T-helper 17 cell (primary cell): ENCODE measurements at regions not wholly inside any gene's neighbourhood (a gene's known extent, or its start where the extent isn't known, plus 50 kb on each side); places are given as distances from the start of the nearest gene placed in this dataset.

Source experiments
- ATAC-seq: fragments of 150-1000 bp; cut with Tn5 transposase; 2 replicates; pipeline ENCODE4 v1.10.0; 2021; ENCODE audit warnings: mild to moderate bottlenecking, moderate library complexity
- DNase-seq, 3 donors: peaks; one replicate each; pipeline versions ENCODE4 v3.0.0 to v3.0.0-alpha.2; 2020 to 2021
- H3K9me3 ChIP-seq: one replicate; pipeline ENCODE4 v1.7.0; 2013; ENCODE audit warnings: low read length, mild to moderate bottlenecking; ENCODE audit not compliant: control insufficient read depth, poor library complexity, severe bottlenecking
- H3K27ac Mint-ChIP-seq: one replicate; pipeline ENCODE4 v1.8.0; 2022; ENCODE audit warnings: mild to moderate bottlenecking, moderate library complexity, mixed read lengths
- H3K27me3 Mint-ChIP-seq: one replicate; pipeline ENCODE4 v1.8.0; 2022; ENCODE audit warnings: mixed read lengths
- H3K36me3 Mint-ChIP-seq: one replicate; pipeline ENCODE4 v1.8.0; 2022; ENCODE audit warnings: low read depth, mixed read lengths
- H3K4me1 Mint-ChIP-seq: one replicate; pipeline ENCODE4 v1.8.0; 2022; ENCODE audit warnings: mild to moderate bottlenecking, mixed read lengths
- H3K4me3 Mint-ChIP-seq: one replicate; pipeline ENCODE4 v1.8.0; 2022; ENCODE audit warnings: mild to moderate bottlenecking, moderate library complexity, mixed read lengths

- ATAC-seq: no peak
- Mint-ChIP-seq H3K27ac (no peak overlapping the region), H3K36me3 (no peaks in the 10 kb centered on the region), H3K4me1 (no peaks in the 10 kb centered on the region), H3K4me3 (no peak overlapping the region), H3K27me3 (peaks cover 24% of the 10 kb centered on the region)
- DNase-seq: no peak
- no peaks in the 10 kb centered on the region for H3K9me3 ChIP-seq
Observed at GRCh38 chr1:29824511-29825273, 588.4 kb downstream of the PTPRU start.

- H3K27me3 Mint-ChIP-seq: peaks cover 25% of the 10 kb centered on the region
- DNase-seq (no peak), ATAC-seq (no peak)
- no peaks in the 10 kb centered on the region for H3K9me3 ChIP-seq
- no peak overlapping the region for H3K4me3 Mint-ChIP-seq
- H3K27ac Mint-ChIP-seq: no peak overlapping the region
- H3K4me1 Mint-ChIP-seq: no peaks in the 10 kb centered on the region
- no peaks in the 10 kb centered on the region for H3K36me3 Mint-ChIP-seq
Observed at GRCh38 chr1:29824025-29824424, 587.7 kb downstream of the PTPRU start.

- H3K9me3 ChIP-seq: no peaks in the 10 kb centered on the region
- Mint-ChIP-seq H3K4me3 (no peak overlapping the region), H3K27me3 (peaks cover 25% of the 10 kb centered on the region), H3K4me1 (no peaks in the 10 kb centered on the region), H3K36me3 (no peaks in the 10 kb centered on the region), H3K27ac (no peak overlapping the region)
- DNase-seq: no peak
- ATAC-seq: no peak
Observed at GRCh38 chr1:29823561-29823960, 587.2 kb downstream of the PTPRU start.

- no peak for DNase-seq
- peaks cover 39% of the 10 kb centered on the region for H3K27me3 Mint-ChIP-seq
- no peaks in the 10 kb centered on the region for H3K4me1 Mint-ChIP-seq
- H3K36me3 Mint-ChIP-seq: no peaks in the 10 kb centered on the region
- no peak overlapping the region for H3K4me3 Mint-ChIP-seq
- no peak for ATAC-seq
- H3K27ac Mint-ChIP-seq: no peak overlapping the region
- H3K9me3 ChIP-seq: no peaks in the 10 kb centered on the region
Observed at GRCh38 chr1:29821605-29822004, 585.3 kb downstream of the PTPRU start.

GRCh38 chr1:29820401-29820800 lies 584.1 kb downstream of the PTPRU start:
- DNase-seq (no peak), ATAC-seq (no peak)
- H3K4me3 Mint-ChIP-seq: no peak overlapping the region
- H3K4me1 Mint-ChIP-seq: no peaks in the 10 kb centered on the region
- no peaks in the 10 kb centered on the region for H3K36me3 Mint-ChIP-seq
- H3K9me3 ChIP-seq: no peaks in the 10 kb centered on the region
- peaks cover 39% of the 10 kb centered on the region for H3K27me3 Mint-ChIP-seq
- no peak overlapping the region for H3K27ac Mint-ChIP-seq

GRCh38 chr1:29812408-29813135 lies 576.2 kb downstream of the PTPRU start:
- no peak for ATAC-seq
- no peak for DNase-seq
- H3K4me1 Mint-ChIP-seq: peaks cover 4% of the 10 kb centered on the region
- H3K36me3 Mint-ChIP-seq: no peaks in the 10 kb centered on the region
- no peak overlapping the region for H3K27ac Mint-ChIP-seq
- peaks cover 21% of the 10 kb centered on the region for H3K27me3 Mint-ChIP-seq
- H3K4me3 Mint-ChIP-seq: no peak overlapping the region
- H3K9me3 ChIP-seq: no peaks in the 10 kb centered on the region

GRCh38 chr1:29811727-29812407 lies 575.5 kb downstream of the PTPRU start:
- no peaks in the 10 kb centered on the region for H3K9me3 ChIP-seq
- DNase-seq (no peak), ATAC-seq (no peak)
- no peak overlapping the region for H3K4me3 Mint-ChIP-seq
- H3K27me3 Mint-ChIP-seq: peaks cover 14% of the 10 kb centered on the region
- H3K36me3 Mint-ChIP-seq: no peaks in the 10 kb centered on the region
- peaks cover 4% of the 10 kb centered on the region for H3K4me1 Mint-ChIP-seq
- H3K27ac Mint-ChIP-seq: no peak overlapping the region

- no peak for ATAC-seq
- peaks cover 11% of the 10 kb centered on the region for H3K27me3 Mint-ChIP-seq
- H3K27ac Mint-ChIP-seq: no peak overlapping the region
- H3K4me1 Mint-ChIP-seq: peaks cover 4% of the 10 kb centered on the region
- DNase-seq: no peak
- H3K4me3 Mint-ChIP-seq: no peak overlapping the region
- no peaks in the 10 kb centered on the region for H3K36me3 Mint-ChIP-seq
- H3K9me3 ChIP-seq: no peaks in the 10 kb centered on the region
Observed at GRCh38 chr1:29811247-29811646, 574.9 kb downstream of the PTPRU start.

- Mint-ChIP-seq H3K4me3 (no peak overlapping the region), H3K4me1 (peaks cover 4% of the 10 kb centered on the region), H3K27me3 (peaks cover 11% of the 10 kb centered on the region), H3K27ac (no peak overlapping the region), H3K36me3 (no peaks in the 10 kb centered on the region)
- no peak for DNase-seq
- no peaks in the 10 kb centered on the region for H3K9me3 ChIP-seq
- ATAC-seq: no peak
Observed at GRCh38 chr1:29810121-29811120, 574.1 kb downstream of the PTPRU start.

- ATAC-seq: no peak
- no peak overlapping the region for H3K27ac Mint-ChIP-seq
- peaks cover 4% of the 10 kb centered on the region for H3K4me1 Mint-ChIP-seq
- peaks cover 16% of the 10 kb centered on the region for H3K27me3 Mint-ChIP-seq
- no peak overlapping the region for H3K4me3 Mint-ChIP-seq
- no peaks in the 10 kb centered on the region for H3K36me3 Mint-ChIP-seq
- no peaks in the 10 kb centered on the region for H3K9me3 ChIP-seq
- DNase-seq: no peak
Observed at GRCh38 chr1:29809446-29810120, 573.3 kb downstream of the PTPRU start.

GRCh38 chr1:29808141-29808995 lies 572.0 kb downstream of the PTPRU start:
- H3K36me3 Mint-ChIP-seq: no peaks in the 10 kb centered on the region
- H3K27me3 Mint-ChIP-seq: peaks cover 28% of the 10 kb centered on the region
- no peak overlapping the region for H3K4me3 Mint-ChIP-seq
- H3K9me3 ChIP-seq: no peaks in the 10 kb centered on the region
- H3K27ac Mint-ChIP-seq: no peak overlapping the region
- DNase-seq (no peak), ATAC-seq (no peak)
- peaks cover 9% of the 10 kb centered on the region for H3K4me1 Mint-ChIP-seq
